WERI-Rb-1 (cell line): ENCODE measurements at regions not wholly inside any gene's neighbourhood (a gene's known extent, or its start where the extent isn't known, plus 50 kb on each side); places are given as distances from the start of the nearest gene placed in this dataset.

Experiments used
- DNase-seq: peaks from one replicate; pipeline ENCODE4 v3.0.0-alpha.2; 2020
- H3K27ac ChIP-seq: fragments of 250-450 bp; sonication (Bioruptor Pico); 2 replicates; pipeline ENCODE4 v1.5.1; 2020; ENCODE audit warnings: mild to moderate bottlenecking, moderate library complexity
- H3K27me3 ChIP-seq: fragments of 250-450 bp; sonication (Bioruptor Pico); 2 replicates; pipeline ENCODE4 v1.5.1; 2021; ENCODE audit warnings: mild to moderate bottlenecking, low read depth, moderate library complexity; ENCODE audit not compliant: insufficient read depth, severe bottlenecking
- H3K36me3 ChIP-seq: fragments of 250-450 bp; sonication (Bioruptor Pico); 2 replicates; pipeline ENCODE4 v1.5.1; 2020; ENCODE audit warnings: mild to moderate bottlenecking, moderate library complexity
- H3K4me3 ChIP-seq: 2 replicates; pipeline ENCODE4 v1.5.1; 2011; ENCODE audit warnings: low read depth, mild to moderate bottlenecking, control low read depth, low read length
- H3K9me3 ChIP-seq: fragments of 250-450 bp; sonication (Bioruptor Pico); 2 replicates; pipeline ENCODE4 v1.5.1; 2021; ENCODE audit warnings: mild to moderate bottlenecking, moderate library complexity; ENCODE audit not compliant: severe bottlenecking
- TF ChIP-seq, protein P1 (sequence below): IDR thresholded peaks from 2 replicates; pipeline ENCODE4 v1.5.1; 2011; ENCODE audit warnings: low read depth, mild to moderate bottlenecking, control low read depth, inconsistent platforms, low read length

DNA sequence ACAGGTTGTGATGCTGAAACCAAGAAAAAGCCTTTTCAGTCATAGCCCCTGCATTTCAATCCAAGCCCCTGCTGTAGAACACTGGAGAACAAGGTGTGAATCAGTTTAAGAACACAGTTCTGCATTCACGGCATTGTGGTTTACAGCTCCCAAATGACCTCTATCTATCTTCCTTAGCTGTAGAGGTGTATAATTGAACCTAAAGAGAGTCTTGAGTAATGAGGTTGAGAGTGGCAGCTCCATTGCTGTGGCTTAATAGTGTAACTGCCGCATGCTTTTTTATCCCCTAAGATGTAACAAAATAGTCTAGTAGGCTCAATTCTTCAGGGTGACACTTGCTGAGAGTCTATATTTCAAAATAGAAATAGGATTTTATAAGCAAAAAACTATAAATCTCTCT is 121.3 kb upstream of the EPHA4 start:
- no peak overlapping the region for H3K4me3 ChIP-seq
- H3K9me3 ChIP-seq: no peaks in the 10 kb centered on the region
- DNase-seq: no peak
- no peak overlapping the region for H3K27ac ChIP-seq
- TF ChIP-seq, protein P1, sequence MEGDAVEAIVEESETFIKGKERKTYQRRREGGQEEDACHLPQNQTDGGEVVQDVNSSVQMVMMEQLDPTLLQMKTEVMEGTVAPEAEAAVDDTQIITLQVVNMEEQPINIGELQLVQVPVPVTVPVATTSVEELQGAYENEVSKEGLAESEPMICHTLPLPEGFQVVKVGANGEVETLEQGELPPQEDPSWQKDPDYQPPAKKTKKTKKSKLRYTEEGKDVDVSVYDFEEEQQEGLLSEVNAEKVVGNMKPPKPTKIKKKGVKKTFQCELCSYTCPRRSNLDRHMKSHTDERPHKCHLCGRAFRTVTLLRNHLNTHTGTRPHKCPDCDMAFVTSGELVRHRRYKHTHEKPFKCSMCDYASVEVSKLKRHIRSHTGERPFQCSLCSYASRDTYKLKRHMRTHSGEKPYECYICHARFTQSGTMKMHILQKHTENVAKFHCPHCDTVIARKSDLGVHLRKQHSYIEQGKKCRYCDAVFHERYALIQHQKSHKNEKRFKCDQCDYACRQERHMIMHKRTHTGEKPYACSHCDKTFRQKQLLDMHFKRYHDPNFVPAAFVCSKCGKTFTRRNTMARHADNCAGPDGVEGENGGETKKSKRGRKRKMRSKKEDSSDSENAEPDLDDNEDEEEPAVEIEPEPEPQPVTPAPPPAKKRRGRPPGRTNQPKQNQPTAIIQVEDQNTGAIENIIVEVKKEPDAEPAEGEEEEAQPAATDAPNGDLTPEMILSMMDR: no peak
- H3K27me3 ChIP-seq: no peaks in the 10 kb centered on the region
- H3K36me3 ChIP-seq: no peaks in the 10 kb centered on the region

DNA sequence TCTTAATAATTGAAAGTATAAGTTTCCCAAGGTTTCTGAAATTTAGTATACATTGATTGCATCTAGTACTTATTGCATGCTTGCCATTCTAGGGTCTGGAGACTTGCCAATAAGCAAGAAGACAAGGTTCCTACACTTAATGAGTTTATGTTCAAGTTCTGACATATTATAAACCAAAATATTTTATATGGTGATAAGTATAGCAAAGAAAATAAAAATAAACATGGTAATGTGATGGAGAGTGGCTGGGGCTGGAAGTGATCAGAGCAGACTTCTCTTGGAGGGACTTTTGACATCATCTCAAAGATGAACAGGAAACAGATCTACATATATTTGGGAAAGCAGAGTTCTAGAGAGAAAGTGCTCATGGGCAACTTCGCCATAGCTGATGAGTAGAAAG is 119.5 kb upstream of the EPHA4 start:
- Histone ChIP-seq H3K9me3 (no peaks in the 10 kb centered on the region), H3K27ac (no peak overlapping the region), H3K27me3 (no peaks in the 10 kb centered on the region), H3K4me3 (no peak overlapping the region), H3K36me3 (no peaks in the 10 kb centered on the region)
- no peak for DNase-seq
- TF ChIP-seq, protein P1: no peak

DNA sequence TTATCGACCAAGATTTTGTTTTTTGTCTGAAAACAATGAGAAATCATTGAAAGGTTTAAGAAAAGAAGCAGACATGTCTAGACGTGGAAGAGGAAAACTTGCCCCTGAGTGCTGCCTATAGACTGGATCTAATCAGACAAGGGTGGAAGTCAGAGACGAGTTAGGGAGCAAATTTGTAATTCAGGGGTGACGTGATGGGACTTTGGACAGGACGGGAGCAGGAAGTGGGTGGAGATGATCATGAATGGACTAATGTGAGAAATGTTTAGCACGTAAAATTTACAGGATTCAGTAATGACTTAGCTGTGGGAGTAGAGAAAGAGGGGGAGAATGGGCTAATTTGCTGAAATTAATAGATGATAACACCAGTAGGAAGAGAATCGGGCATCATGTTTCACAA is 117.0 kb upstream of the EPHA4 start:
- Histone ChIP-seq H3K36me3 (no peaks in the 10 kb centered on the region), H3K9me3 (no peaks in the 10 kb centered on the region), H3K4me3 (no peak overlapping the region), H3K27me3 (no peaks in the 10 kb centered on the region), H3K27ac (no peak overlapping the region)
- no peak for DNase-seq
- TF ChIP-seq, protein P1: no peak

DNA sequence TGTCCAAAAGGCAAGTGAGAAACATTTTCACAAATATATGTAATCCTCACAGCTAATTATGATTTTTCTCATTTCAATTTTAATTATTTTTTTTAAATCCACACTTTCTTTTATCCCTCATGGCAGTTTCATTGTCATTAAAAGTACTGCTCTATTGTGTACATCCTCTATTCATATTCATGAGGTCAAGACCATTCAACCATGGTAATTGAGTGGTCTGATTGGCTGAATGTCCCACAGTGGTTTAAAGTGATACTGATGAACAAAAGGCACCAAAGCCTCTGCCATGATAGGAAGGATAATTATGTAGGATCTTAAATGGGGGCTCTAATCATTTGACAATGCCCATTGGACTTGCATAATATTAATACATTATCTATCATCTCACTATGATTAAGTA is 108.4 kb upstream of the EPHA4 start:
- no peak overlapping the region for H3K4me3 ChIP-seq

DNA sequence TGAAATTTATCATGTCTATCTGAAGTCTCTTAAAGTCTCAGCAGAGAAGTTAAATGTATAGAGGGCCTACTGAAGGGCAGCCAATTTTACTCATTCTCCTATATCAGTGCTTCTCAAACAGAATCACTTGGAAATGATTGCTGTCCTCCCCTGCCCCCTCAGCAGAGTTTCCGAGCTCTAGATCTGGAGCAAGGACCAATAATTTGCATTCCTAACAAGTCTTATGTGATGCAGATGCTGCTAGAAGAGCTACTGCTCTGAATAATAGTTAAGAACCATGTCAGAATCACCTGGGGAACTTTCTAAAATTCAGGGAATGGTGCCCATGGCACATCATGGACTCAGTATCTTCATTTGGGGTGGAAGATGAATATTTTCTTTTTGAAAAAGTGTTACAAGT is 105.6 kb upstream of the EPHA4 start:
- DNase-seq: no peak
- TF ChIP-seq, protein P1: no peak
- no peaks in the 10 kb centered on the region for H3K9me3 ChIP-seq

More for the DNA sequence above, 108.4 kb upstream of the EPHA4 start:
- Histone ChIP-seq H3K9me3 (no peaks in the 10 kb centered on the region), H3K27me3 (no peaks in the 10 kb centered on the region), H3K36me3 (no peaks in the 10 kb centered on the region), H3K27ac (no peak overlapping the region)
- DNase-seq: no peak
- TF ChIP-seq, protein P1: no peak

DNA sequence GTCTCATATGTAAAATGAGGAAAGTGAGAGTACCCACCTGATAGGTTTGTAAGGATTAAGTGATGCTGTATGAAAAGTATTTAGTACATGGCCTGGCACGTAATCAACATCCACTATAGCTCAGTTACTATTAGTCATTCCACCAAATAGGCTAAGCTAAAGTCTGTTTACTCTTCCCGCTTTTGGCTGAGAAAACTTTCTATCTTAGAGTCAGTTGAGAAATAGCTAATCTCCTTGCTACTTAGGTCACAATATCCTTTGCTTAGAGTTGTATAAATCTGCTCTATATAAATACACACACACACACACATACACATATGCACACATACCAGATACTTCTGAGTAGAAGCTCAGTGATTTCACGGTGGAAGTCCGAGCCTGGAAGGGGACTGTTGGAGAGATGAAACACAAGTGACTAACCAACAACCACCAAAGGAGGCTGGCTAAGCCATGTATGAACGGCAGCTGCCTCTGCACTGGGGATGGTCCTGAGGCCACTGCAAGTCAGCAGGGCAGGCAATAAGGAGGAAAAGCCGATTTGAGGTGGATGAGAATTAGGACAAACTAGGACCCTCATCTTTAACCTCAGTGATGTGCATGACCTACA is 104.6 kb upstream of the EPHA4 start:
- Histone ChIP-seq H3K27ac (no peak overlapping the region), H3K9me3 (no peaks in the 10 kb centered on the region), H3K27me3 (no peaks in the 10 kb centered on the region), H3K36me3 (no peaks in the 10 kb centered on the region), H3K4me3 (no peak overlapping the region)
- TF ChIP-seq, protein P1: no peak
- no peak for DNase-seq

More for the DNA sequence above, 105.6 kb upstream of the EPHA4 start:
- Histone ChIP-seq H3K27me3 (no peaks in the 10 kb centered on the region), H3K4me3 (no peak overlapping the region), H3K27ac (no peak overlapping the region), H3K36me3 (no peaks in the 10 kb centered on the region)
